GM21526 (cell line): ENCODE measurements at regions not wholly inside any gene's neighbourhood (a gene's known extent, or its start where the extent isn't known, plus 50 kb on each side); places are given as distances from the start of the nearest gene placed in this dataset.
"Not testable (repeated sequence)": the region's sequence is repeated elsewhere in the genome, so short reads cannot be mapped to it uniquely, and the experiment has no call there.

Source experiments
- ATAC-seq: cut with Tn5 transposase; IDR thresholded peaks from one replicate; pipeline ENCODE4 v1.9.1; 2021; ENCODE audit warnings: moderate library complexity; ENCODE audit not compliant: unreplicated experiment, low FRiP score

DNA sequence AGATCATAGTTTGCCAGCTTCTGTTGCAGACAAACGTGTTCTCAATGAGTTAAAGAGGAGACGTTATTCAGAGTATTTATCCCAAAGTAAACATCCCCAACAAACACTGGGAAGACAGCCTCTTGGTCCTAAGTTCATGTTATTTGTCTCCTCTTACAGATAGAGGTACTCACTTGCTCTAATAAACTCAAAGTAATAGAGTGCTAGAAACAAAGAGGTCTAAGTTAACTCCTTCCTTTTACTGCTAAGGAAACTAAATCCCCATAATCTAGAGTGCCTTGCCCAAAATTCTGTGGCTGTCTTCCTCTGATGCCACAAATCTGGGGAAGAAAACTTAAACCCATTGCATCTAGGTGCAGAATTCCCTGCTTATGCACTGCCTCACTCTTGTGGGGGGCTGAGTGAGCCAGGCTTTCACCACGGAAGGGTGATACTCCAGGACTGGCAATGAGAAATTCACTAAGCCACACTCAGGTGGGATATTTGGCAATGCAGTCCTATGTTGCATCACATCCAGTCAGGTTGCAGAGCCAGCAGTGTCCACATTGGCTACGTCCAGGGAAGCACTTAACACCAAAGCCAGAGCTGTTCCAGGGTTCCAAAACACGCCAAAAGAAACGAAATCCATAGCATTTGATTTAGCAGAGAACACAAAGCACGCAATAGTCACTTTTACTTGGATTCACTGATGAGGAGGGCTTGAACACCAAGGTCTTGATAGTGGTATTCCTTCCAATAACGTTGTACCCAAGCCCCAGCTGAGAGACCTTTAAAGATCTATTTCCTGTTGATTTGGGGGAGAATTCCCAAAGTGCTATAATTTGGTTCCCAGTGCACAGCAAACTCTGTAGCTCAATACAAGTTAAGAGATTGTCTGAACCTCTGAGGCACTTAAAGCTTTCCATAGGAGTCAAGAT, 81.0 kb upstream of the FOXQ1 start:
- ATAC-seq: no peak

DNA sequence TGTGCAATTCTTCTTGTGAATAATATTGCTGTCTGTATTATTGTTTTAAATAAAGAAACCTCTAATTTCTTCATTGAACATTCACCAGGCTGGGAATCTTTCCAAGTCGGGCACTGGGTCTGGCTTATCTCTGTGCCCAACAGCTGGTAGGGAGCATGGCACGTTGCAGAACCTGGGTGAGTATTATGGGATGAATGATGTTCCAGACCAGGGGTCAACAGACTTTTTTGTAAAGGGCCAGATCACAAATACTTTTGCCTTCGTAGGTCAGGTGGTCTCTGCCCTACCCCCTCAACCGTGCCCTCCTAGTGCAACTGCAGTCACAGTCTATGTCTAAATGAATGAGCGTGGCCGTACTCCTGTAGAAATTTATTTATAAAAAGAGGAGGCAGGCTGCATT, 81.6 kb upstream of the FOXQ1 start:
- no peak for ATAC-seq

DNA sequence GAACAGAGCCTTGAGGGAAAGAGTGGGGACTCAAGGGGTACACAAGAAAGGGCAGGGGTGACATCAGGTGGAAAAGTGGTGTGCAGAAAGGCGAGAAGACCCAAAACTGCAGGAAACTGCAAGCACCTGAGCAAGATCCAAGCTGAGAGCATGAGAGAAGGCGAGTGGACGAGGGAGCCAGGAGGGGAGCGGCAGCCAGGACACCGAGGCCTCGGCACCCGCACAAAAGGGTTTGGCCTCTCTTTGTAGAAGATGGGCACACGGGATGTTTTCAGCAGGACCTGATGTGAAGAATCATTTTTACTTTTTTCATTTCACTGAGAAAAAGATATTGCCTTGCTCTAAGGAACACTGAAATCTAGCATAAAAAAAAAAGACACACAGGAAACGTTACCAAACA, 82.1 kb upstream of the FOXQ1 start:
- no peak for ATAC-seq

DNA sequence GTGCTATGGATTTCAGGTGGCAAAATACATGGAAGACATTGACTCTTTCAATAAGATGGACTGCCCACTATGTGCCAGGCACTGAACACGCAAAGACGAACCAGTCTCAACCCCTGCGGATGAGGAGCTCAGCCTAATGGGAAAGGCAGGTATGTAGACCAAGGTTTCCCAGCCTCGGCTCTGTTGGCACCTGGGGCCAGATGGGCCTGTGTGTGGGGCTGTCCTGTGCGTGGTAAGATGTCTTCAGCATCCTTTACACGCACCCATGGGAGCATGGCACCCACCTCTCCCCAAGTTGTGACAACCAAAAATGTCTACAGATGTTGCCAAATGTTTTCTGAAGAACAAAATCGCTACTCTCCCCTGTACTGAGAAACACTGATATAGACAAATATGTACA, 82.6 kb upstream of the FOXQ1 start:
- ATAC-seq: no peak

DNA sequence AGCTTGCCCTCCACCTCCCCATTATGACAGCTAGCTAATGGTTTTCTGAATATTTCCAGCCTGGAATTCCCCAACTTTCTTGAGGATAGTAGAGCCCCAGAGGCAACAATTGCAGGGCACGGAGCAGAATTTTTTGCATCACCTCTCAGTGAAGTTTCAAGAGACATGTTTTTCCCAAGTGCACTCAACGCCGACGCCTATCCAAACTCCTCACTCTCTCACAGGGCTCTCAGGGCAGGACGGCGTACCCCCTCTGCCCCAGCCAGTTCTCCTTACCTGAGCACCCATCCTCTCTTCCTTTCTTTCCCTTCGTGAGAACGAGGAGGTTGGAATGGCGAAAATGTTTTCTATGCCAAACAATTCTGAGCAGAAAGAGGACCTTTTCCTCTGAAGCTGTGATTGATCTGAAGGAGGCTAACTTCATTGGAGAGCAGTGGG, 83.1 kb upstream of the FOXQ1 start:
- no peak for ATAC-seq

DNA sequence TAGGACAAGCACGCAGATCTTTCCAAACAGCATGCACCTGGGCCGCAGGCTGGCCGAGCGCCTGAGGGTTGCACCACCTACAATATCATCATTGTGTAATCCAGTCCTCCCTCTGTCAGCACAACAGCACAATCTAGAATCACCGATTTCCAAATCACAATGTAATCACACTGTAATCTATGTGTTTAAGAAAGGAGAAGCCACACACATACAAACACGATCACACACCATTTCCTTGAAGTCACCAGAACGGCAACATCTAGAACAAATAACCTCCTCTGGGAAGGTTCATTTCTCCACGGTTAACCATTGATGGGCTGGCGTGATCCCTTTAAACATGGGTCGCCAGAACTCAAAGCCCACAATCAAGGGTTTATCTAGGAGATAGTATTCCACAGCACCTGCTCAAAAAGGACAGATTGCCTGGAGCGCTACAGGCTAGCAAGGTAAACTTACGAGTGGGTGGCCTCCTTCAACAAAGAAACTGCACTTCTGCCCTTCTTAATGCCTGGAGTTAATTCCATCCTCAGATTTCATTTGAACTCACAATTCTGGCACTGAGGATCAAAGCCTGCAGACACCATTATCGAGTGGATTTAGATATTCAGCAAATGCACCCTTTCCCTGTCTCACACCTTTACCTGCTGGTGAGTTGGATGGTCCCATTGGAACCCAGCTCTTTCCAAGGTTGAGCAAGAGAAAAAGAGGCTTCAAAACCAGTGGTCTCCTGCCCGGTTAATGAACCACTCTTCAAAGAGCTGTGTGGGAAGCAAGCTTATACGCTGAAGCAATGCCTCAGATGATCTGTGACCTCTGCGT, 83.8 kb upstream of the FOXQ1 start:
- ATAC-seq: no peak

DNA sequence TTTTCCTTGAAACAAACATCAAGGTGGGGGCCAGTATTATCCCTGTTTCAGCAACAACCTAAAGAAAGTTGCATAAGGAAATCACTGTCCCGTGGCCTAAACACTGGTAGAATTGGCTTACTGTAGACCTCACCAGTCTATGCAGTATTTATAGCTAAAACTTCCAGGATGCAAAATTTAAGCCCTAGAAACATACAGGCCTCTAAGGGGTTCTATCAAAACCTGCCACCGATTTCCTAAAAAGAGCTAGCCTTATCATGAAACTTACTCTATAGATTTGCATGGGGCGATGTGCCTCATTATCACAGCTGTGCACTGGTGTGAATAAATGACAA, 84.3 kb upstream of the FOXQ1 start:
- ATAC-seq: no peak

DNA sequence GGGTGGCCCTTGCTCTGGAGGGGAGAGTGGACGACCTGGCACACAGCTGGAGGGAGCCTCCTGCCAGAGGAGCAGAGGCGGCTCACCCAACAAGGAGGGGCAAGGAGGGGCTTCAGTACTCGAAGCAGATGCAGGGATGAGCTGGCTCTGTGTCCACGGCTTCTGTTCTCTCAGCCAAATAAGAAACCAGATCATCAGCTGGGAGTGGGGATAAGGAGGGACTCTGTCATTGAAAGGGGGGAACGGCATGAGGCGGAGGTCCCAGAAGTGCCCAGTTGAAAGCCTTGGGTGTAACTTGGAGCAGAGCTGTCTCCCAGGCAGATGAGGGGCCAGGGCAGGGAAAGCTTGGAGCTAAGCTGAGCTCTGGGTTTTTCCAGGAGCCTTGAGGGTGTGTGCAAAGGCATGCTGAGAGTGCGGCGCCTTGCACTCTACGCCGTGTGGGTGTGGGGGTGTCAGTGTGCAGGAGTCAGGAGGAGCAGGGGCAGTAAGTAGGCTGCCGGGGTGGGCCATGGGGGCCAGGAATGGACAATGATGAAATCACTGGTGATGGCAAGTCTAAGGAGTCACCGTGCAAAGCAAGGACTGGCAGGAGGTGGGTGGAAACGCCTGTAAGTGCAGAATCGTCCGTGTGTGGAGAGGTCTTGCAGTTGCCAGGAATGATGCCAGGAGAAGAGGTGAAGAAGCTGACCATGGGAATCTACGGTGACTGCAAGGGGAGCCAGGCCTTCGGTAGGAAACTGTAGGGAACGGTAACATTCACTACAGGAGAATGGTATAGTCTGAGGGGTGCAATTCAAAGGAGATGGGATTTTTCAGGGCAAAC, 85.4 kb upstream of the FOXQ1 start:
- ATAC-seq: no peak

DNA sequence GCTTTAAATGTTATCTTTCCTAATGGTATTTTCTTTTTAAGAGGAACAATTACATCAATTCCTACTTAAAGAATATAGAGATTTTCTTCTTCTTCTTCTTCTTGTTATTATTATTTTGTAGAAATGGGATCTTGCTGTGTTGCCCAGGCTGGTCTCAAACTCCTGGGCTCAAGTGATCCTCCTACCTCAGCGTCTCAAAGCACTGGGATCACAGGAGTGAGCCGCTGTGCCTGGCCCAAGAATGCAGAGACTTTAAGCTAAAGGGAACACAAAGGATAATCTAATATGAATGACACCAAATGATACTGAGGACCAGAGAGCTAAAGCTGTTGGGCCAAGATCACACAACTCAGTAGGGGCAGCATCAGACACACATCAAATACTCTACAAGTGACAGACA, 87.4 kb upstream of the FOXQ1 start:
- no peak for ATAC-seq

DNA sequence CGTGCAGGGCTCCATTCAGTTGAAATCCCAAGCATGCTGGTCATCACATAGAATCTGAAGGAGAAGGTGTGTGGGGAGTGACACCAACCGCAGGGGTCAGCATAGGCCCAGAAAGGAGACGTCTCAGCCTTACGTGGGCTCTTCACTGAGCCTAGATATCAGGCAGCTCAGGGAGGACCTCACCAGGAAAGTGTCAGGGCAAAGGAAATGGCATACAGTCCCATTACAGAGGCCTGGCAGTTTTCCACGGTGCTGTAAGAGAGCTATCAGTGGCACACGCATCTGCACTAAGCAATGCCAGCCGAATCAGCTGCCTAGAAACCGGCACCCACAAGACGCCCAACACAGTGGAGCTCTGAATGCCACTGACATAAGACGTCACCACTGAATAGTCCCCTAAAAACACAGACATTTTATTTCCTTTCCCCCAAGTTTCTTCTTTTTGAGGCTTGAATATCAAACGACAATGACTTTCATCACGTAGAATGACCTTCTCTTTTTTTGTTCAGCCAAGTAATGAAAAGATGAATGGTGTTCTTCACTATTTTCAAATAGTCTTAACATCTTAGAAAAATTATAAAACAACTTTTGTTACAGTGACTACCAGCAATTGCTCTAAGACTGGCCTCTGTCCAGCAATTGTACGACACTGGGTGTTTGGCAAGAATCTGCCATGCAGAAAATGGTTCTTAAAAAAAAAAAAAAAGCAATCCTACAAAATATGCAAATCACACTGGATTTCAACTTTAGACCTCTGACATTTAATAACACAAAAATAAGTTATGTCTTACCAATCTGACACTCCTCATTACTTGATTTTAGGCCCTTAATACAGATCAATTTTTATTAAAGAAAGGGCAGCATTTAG, 88.9 kb upstream of the FOXQ1 start:
- no peak for ATAC-seq

DNA sequence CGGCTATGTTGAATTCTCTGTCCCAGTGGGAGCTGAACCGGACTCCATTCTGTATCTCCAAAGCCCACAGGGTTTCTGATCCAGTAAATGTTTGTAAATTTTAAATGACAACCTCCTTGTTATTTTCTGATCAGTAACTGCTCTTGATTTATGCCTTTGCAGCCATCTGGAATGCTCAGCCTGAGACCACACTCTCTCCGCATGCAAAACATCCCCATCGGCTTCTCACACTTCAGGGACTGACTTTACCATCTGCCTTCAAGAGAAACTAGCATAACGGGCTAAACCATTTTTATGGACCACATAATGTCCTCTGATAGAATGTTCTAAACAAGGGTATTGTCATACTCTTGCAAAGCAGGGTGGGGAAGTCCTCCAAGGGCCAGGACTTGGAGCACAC, 94.5 kb upstream of the FOXQ1 start:
- no peak for ATAC-seq

DNA sequence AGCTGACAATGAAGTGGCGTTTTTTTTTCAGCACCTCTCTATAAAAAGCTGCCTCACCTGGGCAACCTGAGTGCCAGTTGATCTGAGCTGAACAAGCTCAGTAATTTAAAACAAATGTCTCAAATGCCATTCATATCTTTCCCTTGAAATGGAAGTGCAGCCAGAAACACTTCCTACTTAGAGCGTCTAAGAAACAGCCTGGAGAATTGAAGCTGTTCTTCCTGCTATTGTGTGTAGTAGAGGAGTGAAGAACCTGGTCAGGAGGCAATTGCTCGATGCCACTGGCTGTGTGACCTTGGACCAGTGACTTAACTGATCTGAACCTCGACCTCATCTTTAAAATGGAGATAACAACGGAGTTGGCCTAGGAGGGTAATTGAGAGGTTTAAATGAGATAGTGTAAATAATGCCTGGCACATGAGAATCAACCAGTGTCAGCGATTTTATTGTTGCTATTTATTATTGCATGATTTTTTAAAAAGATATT, 95.4 kb upstream of the FOXQ1 start:
- no peak for ATAC-seq

DNA sequence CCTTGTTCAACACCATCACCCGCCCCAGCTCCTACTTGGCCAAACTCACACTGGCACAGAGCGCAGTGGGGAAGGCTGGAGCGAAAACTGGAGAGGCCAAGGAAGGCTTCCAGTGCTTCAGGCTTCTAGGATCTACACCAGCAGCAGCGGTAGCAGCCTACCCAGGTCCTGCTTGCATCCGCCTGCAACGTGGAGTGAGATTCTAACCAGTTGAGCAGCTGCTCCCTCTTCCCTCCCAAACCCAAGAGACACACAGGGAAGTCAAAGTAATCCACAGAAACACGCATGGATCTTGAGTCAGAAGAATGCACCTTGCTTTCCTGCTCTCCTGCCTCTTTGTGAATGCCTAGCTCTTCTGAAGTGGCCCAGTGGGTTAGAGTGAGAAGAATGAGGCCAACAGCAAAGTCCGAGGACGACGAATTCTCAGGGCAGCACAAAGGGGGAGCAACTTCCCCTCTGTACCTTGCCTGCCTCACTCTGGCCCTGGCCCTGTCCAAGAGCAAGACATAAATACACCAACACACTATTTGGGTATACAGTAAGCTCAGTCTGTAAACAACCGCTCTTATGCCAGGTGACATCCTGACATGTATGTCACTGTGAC, 95.9 kb upstream of the FOXQ1 start:
- no peak for ATAC-seq

DNA sequence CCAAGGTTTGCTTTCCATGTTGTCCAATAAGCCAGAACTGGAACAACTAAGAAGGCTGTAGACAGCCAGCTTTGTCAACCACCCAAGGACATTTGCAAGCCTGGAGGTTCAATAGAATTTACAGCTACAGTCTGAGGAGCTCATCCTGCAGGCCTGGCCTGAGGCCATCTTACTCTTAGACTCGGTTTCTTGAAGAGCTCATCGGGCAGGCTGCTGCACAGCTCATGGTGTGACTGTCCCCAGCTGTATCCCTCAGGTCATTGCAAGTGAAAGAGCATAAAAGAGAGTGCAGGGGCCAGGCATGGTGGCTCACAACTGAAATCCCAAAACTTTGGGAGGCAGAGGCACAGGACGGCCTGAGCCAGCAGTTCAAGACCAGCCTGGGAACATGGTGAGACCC, 96.9 kb upstream of the FOXQ1 start:
- no peak for ATAC-seq

DNA sequence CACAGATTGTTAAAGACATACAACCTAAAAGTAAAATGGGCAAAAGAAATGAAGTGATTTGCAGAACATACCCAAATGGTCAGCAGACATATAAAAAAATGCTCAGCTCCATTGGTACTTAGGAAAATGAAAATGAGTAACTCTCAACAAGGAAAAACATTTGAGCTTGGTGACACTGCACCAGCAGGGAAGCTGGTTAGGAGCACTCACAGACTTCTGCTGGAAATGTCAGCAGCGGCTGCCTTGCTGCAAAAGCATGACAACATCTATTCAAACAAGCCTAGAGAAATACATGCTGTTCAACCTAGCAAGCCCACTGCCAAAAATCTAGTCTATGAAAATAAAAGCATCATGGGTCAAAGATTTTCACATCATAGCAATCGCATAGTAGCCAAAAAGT, 99.0 kb upstream of the FOXQ1 start:
- no peak for ATAC-seq

DNA sequence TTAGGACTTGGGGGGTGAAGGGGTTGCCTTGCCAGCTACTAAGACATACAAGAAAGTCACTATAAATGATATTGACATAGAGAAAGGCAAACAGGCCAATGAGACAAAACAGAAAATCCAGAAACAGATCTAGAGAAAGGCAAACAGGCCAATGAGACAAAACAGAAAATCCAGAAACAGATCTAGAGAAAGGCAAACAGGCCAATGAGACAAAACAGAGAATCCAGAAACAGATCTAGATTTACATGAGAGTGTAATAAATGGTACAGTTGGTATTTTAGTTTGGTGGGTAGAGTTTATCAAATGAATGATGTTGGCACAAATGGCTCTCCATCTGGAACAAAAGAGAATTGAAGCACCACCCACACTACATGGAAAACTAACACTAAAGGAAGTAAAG, 99.8 kb upstream of the FOXQ1 start:
- ATAC-seq: not testable (repeated sequence)

DNA sequence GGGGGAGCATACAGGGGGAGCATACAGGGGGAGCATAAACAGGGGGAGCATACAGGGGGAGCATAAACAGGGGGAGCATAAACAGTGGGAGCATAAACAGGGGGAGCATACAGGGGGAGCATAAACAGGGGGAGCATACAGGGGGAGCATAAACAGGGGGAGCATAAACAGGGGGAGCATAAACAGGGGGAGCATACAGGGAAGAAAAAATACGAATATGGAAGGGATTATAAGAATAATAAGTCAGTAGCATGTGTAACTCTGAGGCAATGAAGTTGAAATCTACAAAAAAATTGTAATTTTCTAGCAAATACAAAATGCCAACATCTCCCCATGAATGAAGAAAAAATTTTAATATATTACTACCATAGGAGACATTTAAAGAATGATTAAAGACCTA, 101.3 kb upstream of the FOXQ1 start:
- ATAC-seq: not testable (repeated sequence)

DNA sequence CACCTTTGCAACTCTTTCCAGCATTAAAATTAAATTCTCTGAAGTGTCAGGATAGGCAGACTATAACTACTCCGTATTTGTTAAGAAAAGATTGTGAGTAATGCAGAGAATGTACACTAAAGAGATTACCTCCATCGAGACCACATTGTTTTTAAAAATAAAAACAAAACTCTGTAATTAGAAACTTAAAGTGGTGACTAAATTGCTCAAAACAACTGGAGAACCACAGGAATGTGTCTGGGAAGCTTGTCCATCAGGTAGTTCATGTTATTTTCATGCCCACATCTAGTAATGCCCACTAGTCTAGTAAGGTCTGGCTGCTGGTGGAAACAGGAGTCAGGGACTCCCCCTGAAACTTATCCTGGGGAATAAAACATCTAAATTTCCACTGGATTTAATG, 103.0 kb upstream of the FOXQ1 start:
- ATAC-seq: no peak

DNA sequence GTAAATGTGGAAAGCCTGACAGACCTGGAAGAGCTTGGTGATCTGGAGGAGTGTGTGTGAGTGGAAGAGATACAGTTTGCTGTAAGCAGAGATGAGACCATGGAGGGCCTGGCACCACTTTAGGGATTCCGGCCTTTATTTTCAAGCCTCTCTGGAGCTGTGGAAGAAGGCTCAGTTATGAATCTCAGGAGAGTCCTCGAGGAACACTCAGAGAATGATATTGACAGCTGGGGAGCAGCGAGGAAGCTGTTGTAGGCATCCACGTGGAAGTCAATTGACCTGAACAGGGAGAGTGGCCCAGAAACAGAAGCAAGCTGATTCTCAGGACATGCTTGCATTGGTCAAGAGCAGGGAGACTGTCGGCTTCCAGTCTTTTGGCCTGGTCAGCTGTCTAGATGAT, 108.4 kb upstream of the FOXQ1 start:
- no peak for ATAC-seq

DNA sequence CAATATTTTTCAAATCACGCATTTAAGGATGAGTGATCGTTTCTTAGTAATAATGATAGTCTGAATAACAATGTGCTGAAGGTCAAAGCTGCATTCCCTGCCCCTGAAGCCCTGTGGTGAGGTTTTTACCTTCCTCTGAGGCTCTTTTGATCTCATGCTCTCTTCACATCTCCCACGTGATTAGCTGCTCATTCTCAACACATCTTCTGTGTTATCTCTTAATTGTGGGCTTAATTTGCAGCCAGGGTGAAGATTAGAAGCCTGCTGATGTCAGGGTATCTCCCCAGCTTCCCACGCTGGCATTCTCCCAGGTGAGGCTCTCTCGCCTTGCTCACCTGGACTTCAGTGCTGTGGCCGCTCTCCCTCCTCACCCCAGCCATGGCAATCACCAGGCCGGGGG, 109.7 kb upstream of the FOXQ1 start:
- ATAC-seq: no peak
